ENCODE measurements at regions not wholly inside any gene's neighbourhood (a gene's known extent, or its start where the extent isn't known, plus 50 kb on each side); places are given as distances from the start of the nearest gene placed in this dataset.

- no peaks in the 10 kb centered on the region for H3K9me3 ChIP-seq (ENCODE audit: control insufficient read depth, low read depth, low read length)
- H3K4me2 ChIP-seq (ENCODE audit: control insufficient read depth, extremely low read depth, insufficient read depth, low read depth, low read length), result no peak overlapping the region
- H3K9ac ChIP-seq (ENCODE audit: control insufficient read depth, extremely low read depth, insufficient read depth, low read length), result no peak overlapping the region
- no peaks in the 10 kb centered on the region for H3K79me2 ChIP-seq (ENCODE audit: control insufficient read depth, insufficient read depth, low read length)
- no peak for TF ChIP-seq EZH2 (IDR thresholded peaks at IDR 0.05; ENCODE audit: low read length)
- TF ChIP-seq CTCF (optimal IDR thresholded peaks at IDR 0.05 in 1 of 3, IDR thresholded peaks at IDR 0.05 in 1 of 3, conservative IDR thresholded peaks at IDR 0.05 in 1 of 3; ENCODE audit: extremely low read depth in 1 of 3, insufficient read depth in 2 of 3, low read length in 3 of 3), result no peak
- H2AFZ ChIP-seq (ENCODE audit: control insufficient read depth, low read length), result no peak overlapping the region
- no peaks in the 10 kb centered on the region for H4K20me1 ChIP-seq (ENCODE audit: control insufficient read depth, extremely low read depth, insufficient read depth, low read length)
- no peaks in the 10 kb centered on the region for H3K36me3 ChIP-seq (ENCODE audit: control insufficient read depth in 2 of 2, extremely low read depth in 1 of 2, insufficient read depth in 2 of 2, low read length in 2 of 2)
- H3K4me3 ChIP-seq (ENCODE audit: control insufficient read depth in 2 of 3, extremely low read depth in 1 of 3, insufficient read depth in 2 of 3, low read depth in 1 of 3, low read length in 3 of 3), result no peak overlapping the region
- FAIRE-seq (no peak), DNase-seq (ENCODE audit: low read depth, low spot score) (no peak)
- H3K9me1 ChIP-seq (ENCODE audit: control insufficient read depth, extremely low read depth, insufficient read depth, low read length), result no peaks in the 10 kb centered on the region
- H3K27me3 ChIP-seq (ENCODE audit: control insufficient read depth, extremely low read depth, insufficient read depth, low read length), result no peaks in the 10 kb centered on the region
- peaks cover 28% of the 10 kb centered on the region for H3K4me1 ChIP-seq (ENCODE audit: control insufficient read depth, extremely low read depth, insufficient read depth, low read length)
- dilution Hi-C loops (cut with MboI; ENCODE audit: extremely low pct_ligation_motif_present, low sequenced_read_pairs), result no loop called here
- H3K27ac ChIP-seq (ENCODE audit: control insufficient read depth, insufficient read depth, low read length), result no peak overlapping the region
These were observed 286.4 kb downstream of the ARHGAP12 start for GRCh38 chr10:31642281-31642680.

- DNase-seq (ENCODE audit: low read depth, low spot score) (no peak), FAIRE-seq (no peak)
- no peaks in the 10 kb centered on the region for H3K27me3 ChIP-seq (ENCODE audit: control insufficient read depth, extremely low read depth, insufficient read depth, low read length)
- no peaks in the 10 kb centered on the region for H3K9me1 ChIP-seq (ENCODE audit: control insufficient read depth, extremely low read depth, insufficient read depth, low read length)
- TF ChIP-seq CTCF (optimal IDR thresholded peaks at IDR 0.05 in 1 of 3, IDR thresholded peaks at IDR 0.05 in 1 of 3, conservative IDR thresholded peaks at IDR 0.05 in 1 of 3; ENCODE audit: extremely low read depth in 1 of 3, insufficient read depth in 2 of 3, low read length in 3 of 3), result no peak
- TF ChIP-seq EZH2 (IDR thresholded peaks at IDR 0.05; ENCODE audit: low read length), result no peak
- no peak overlapping the region for H3K4me3 ChIP-seq (ENCODE audit: control insufficient read depth in 2 of 3, extremely low read depth in 1 of 3, insufficient read depth in 2 of 3, low read depth in 1 of 3, low read length in 3 of 3)
- no peaks in the 10 kb centered on the region for H3K79me2 ChIP-seq (ENCODE audit: control insufficient read depth, insufficient read depth, low read length)
- H3K36me3 ChIP-seq (ENCODE audit: control insufficient read depth in 2 of 2, extremely low read depth in 1 of 2, insufficient read depth in 2 of 2, low read length in 2 of 2), result no peaks in the 10 kb centered on the region
- no peak overlapping the region for H3K27ac ChIP-seq (ENCODE audit: control insufficient read depth, insufficient read depth, low read length)
- H3K9ac ChIP-seq (ENCODE audit: control insufficient read depth, extremely low read depth, insufficient read depth, low read length), result no peak overlapping the region
- H3K4me1 ChIP-seq (ENCODE audit: control insufficient read depth, extremely low read depth, insufficient read depth, low read length), result peaks cover 9% of the 10 kb centered on the region
- dilution Hi-C loops (cut with MboI; ENCODE audit: extremely low pct_ligation_motif_present, low sequenced_read_pairs), result no loop called here
- H3K9me3 ChIP-seq (ENCODE audit: control insufficient read depth, low read depth, low read length), result no peaks in the 10 kb centered on the region
- no peak overlapping the region for H2AFZ ChIP-seq (ENCODE audit: control insufficient read depth, low read length)
- H4K20me1 ChIP-seq (ENCODE audit: control insufficient read depth, extremely low read depth, insufficient read depth, low read length), result no peaks in the 10 kb centered on the region
- H3K4me2 ChIP-seq (ENCODE audit: control insufficient read depth, extremely low read depth, insufficient read depth, low read depth, low read length), result no peak overlapping the region
These were observed 293.1 kb downstream of the ARHGAP12 start for GRCh38 chr10:31635415-31636065.
